ENCODE measurements at regions not wholly inside any gene's neighbourhood (a gene's known extent, or its start where the extent isn't known, plus 50 kb on each side); places are given as distances from the start of the nearest gene placed in this dataset.

DNA sequence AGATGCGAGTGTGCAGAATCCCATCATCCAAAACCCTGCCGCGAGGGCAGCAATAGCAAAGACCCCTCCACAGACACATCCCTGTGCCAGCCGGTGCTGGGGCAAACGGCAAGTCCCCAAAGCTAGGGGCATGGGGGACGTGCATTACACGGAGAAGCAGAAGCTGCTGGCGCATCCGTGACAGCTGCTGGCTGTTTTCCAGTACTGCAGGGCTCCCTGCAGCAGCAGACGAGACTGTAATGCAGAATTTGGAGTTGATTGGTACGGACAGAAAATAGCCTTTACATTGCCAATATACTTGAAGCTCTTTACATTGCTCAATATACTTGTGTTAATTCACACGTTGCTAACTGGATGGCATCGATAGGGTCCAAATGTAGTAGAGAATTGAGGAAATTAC lies 77.2 kb upstream of the TMTC4 start:
- no peak overlapping the region for H3K4me3 Mint-ChIP-seq
- no peaks in the 10 kb centered on the region for H3K36me3 Mint-ChIP-seq
- TF ChIP-seq, protein P1, sequence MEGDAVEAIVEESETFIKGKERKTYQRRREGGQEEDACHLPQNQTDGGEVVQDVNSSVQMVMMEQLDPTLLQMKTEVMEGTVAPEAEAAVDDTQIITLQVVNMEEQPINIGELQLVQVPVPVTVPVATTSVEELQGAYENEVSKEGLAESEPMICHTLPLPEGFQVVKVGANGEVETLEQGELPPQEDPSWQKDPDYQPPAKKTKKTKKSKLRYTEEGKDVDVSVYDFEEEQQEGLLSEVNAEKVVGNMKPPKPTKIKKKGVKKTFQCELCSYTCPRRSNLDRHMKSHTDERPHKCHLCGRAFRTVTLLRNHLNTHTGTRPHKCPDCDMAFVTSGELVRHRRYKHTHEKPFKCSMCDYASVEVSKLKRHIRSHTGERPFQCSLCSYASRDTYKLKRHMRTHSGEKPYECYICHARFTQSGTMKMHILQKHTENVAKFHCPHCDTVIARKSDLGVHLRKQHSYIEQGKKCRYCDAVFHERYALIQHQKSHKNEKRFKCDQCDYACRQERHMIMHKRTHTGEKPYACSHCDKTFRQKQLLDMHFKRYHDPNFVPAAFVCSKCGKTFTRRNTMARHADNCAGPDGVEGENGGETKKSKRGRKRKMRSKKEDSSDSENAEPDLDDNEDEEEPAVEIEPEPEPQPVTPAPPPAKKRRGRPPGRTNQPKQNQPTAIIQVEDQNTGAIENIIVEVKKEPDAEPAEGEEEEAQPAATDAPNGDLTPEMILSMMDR (IDR thresholded peaks at IDR 0.05; ENCODE audit: unreplicated experiment), result no peak
- H3K27me3 Mint-ChIP-seq (ENCODE audit: low read depth), result peaks cover 2% of the 10 kb centered on the region
- H3K27ac Mint-ChIP-seq, result no peak overlapping the region
- no peaks in the 10 kb centered on the region for H3K9me3 Mint-ChIP-seq
- no peak for DNase-seq (ENCODE audit: low spot score in 2 of 2, unreplicated experiment in 2 of 2)
- H3K4me1 Mint-ChIP-seq, result peaks cover 2% of the 10 kb centered on the region

DNA sequence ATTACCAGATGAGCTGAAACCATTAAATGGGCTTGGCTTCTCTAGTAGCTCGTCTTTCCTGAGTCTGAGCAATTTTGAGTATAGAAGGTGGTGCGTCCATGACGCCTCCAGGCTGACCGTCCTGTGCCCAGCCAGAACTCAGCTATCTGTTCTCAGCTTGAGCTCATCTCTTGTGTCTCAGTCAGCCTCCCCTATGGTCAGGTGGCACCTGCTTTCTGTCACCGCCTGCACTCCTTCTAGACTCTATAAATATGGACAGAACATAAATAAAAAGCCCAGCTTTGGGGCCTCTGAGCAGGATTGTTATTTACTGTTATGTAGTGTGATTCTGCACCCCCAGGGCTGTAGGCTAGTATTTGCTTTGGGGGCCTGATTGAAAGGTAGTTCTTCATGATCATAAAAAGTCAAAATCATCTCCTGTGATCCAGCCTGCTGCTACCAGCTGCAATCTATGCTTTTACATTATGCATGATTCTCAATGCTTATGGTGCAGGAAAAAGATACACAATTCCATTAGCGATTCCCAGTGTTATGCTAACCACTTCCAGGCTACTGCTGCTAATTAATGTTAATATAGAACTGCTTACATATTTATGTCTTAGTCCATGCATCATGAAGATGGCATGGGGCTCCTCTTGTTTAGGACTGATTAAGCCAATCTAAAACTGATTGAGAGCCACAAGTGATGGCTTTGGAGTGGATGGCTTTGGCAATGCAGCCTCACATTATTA lies 72.5 kb upstream of the TMTC4 start:
- Mint-ChIP-seq H3K4me3 (no peak overlapping the region), H3K27ac (no peak overlapping the region), H3K4me1 (peaks cover 2% of the 10 kb centered on the region), H3K9me3 (peaks cover 7% of the 10 kb centered on the region), H3K36me3 (no peaks in the 10 kb centered on the region), H3K27me3 (ENCODE audit: low read depth) (peaks cover 2% of the 10 kb centered on the region)
- no peak for DNase-seq (ENCODE audit: low spot score in 2 of 2, unreplicated experiment in 2 of 2)
- TF ChIP-seq, protein P1 (IDR thresholded peaks at IDR 0.05; ENCODE audit: unreplicated experiment), result no peak

DNA sequence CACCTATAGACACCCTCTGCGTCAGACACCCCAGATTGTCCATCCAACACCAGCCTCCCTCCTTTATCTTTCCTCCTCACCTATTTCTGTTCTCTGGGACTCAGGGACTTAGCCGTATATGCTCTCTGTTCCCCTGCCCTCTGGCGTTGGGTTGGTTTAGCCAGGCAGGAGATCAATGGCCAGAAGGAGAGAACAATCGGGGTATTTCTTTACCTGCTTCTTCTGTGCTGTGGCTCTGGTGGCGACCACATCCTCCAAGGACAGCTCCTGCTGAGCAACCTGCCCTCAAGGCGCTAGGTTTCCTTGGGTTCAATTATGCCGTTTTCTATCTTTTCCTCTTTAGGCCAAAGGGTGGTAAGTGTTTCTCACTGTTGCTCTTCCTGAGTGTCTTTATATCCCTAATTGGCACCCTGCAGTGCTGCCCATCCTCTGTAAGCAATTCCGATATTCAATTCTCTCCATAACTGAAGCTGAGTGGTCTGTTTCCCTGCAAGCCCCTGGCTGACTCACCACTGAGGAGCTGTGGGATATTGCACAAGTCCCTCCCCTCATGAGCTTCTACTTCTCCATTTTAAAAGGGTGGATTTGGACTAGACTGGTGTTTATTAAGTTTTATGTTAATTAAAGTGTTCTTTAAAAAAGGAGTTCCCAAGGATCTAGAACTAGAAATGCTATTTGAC lies 63.7 kb upstream of the TMTC4 start:
- Mint-ChIP-seq H3K27me3 (ENCODE audit: low read depth) (no peaks in the 10 kb centered on the region), H3K9me3 (peaks cover 6% of the 10 kb centered on the region), H3K4me3 (no peak overlapping the region), H3K4me1 (peaks cover 2% of the 10 kb centered on the region), H3K27ac (no peak overlapping the region), H3K36me3 (no peaks in the 10 kb centered on the region)
- TF ChIP-seq, protein P1 (IDR thresholded peaks at IDR 0.05; ENCODE audit: unreplicated experiment), result no peak
- DNase-seq (ENCODE audit: low spot score in 2 of 2, unreplicated experiment in 2 of 2), result no peak

DNA sequence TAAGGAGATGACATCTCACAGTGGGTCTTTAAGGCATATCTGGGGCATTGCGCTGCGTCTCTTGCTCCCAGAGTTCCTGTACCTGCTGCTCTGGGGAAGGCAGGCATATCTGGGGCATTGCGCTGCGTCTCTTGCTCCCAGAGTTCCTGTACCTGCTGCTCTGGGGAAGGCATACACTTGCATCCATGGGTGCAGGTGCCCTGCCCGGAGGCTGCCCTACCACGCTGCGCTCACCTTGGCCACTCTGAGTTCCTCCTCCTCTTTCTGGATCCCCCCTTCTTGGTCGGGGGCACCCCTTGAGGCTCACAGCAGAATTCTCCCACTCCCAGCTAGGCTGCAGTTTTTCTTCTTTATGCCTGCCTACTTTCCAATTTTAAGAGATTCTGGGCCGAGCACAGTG lies 60.9 kb upstream of the TMTC4 start:
- Mint-ChIP-seq H3K36me3 (no peaks in the 10 kb centered on the region), H3K4me1 (peaks cover 2% of the 10 kb centered on the region), H3K4me3 (no peak overlapping the region), H3K27me3 (ENCODE audit: low read depth) (no peaks in the 10 kb centered on the region), H3K27ac (no peak overlapping the region), H3K9me3 (peaks cover 9% of the 10 kb centered on the region)
- TF ChIP-seq, protein P1 (IDR thresholded peaks at IDR 0.05; ENCODE audit: unreplicated experiment), result no peak
- no peak for DNase-seq (ENCODE audit: low spot score in 2 of 2, unreplicated experiment in 2 of 2)

DNA sequence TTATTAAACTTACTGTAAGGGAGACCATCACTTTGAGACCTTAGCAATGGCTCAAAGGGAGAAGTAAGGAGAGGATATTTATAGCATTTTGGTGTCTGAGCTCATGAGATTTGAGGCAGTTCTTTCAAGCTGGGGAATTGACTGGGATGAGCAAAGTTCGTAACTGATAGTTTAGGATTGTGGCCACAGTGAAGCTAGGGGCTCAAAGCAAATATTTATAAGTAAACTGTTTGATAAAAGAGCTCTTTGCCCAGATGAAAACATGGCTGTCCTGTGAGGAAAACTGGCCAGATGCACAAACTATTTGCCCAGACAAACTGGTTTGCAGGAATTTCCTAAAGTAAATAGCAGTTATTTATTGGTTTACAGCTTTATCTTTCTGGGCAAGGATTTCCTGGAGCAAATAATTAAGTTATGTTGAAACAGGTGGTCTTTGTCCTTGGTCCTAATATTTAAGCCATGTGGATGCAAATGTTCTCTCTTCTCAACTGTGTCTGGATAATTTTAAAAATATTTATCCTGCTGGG lies 59.7 kb upstream of the TMTC4 start:
- no peak for DNase-seq (ENCODE audit: low spot score in 2 of 2, unreplicated experiment in 2 of 2)
- no peaks in the 10 kb centered on the region for H3K36me3 Mint-ChIP-seq
- no peaks in the 10 kb centered on the region for H3K27me3 Mint-ChIP-seq (ENCODE audit: low read depth)
- no peak overlapping the region for H3K27ac Mint-ChIP-seq
- TF ChIP-seq, protein P1 (IDR thresholded peaks at IDR 0.05; ENCODE audit: unreplicated experiment), result no peak
- peaks cover 2% of the 10 kb centered on the region for H3K4me1 Mint-ChIP-seq
- no peak overlapping the region for H3K4me3 Mint-ChIP-seq
- H3K9me3 Mint-ChIP-seq, result peaks cover 6% of the 10 kb centered on the region

Data from mesothelial cell of epicardium (in vitro differentiated cells).